T-helper 9 cell (primary cell): ENCODE measurements at regions not wholly inside any gene's neighbourhood (a gene's known extent, or its start where the extent isn't known, plus 50 kb on each side); places are given as distances from the start of the nearest gene placed in this dataset.

Experiments used
- DNase-seq: peaks from one replicate; pipeline ENCODE4 v3.0.0-alpha.2; 2020

DNA sequence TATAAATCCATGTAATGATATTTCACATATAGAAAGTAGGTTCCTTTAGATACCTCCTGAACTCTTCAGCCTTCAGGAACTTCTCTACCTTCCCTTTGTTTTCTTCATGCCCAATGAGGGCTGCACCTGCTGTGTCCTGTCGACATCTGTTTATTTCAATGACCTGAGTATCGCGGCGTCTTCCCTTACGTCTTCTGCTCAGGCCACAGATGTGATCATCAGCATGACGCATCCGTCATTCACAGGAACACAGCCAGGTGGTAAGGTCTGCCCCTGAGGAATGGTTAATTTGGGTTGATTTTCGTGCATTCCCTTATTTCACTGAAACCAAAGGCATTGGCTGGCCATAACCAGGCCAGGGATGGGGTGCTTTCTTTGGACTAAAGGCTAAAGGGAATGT is 217.1 kb downstream of the MED10 start:
- DNase-seq, result no peak

DNA sequence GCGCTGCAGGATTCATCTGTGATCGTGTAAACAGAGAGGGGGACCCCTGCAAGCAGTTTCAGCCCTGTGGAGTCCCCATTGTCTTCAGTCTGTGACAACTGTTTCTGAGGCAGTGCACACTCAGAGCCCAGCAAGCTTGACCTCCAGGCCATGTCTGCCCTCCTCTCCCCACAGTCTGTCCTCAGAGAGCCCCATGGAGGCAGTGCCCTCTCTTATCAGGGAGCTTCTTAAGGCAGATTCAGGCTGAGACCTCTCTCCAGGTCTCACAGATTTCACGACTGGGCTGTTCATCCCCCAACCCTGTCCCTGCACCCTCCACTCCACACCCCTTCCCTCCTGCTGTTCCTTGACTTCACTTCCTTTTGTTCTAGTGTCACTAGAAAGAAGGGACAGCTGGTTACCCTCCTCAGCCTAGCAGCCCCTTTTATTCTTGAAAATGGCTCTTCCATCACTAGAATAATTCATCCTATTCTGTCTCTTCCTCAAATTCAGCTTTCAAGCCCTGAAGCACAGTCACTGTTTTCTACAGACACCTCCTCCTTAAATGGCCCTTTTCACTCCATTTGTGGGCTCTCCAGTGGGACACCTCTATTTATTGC is 218.4 kb downstream of the MED10 start:
- DNase-seq, result no peak

DNA sequence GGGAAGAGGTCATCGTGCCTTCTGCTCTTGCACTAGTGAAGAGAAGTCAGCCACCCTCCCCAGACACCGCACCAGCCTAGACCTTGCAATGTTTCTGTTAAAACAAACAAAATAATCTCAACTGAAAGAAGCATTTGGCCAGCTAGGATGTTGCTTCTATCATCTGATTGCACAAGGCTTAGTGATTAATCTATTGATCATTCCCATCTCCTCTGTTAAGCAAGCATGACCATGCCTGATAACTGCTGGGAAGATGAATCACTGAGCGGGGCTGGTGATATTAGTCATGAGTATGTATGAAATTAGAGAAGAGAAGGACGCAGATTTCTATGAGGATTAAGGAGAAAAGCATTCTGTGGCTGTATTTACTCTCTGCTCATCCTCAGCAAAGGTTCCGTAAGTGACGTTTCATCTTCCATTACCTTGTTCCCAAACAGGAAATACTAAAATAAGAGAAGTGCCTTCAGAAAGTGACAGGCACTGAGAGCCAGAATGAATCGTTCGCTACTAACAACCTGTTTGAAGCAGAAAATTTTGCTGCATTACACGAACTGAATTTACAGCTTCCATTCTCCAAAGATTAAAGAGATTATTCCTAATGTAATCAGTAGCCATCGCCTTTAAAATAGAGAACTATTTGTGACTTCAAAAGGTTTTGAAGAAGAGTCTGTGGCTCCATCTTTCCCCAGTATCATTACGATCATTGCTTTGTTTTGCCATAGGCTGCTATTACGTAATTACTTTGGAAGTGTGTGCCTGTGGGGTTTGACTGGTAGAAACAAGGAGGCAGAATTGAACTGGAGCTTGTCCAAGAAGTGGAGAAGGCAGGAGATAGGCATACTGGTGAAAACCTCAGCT is 219.1 kb downstream of the MED10 start:
- no peak for DNase-seq

DNA sequence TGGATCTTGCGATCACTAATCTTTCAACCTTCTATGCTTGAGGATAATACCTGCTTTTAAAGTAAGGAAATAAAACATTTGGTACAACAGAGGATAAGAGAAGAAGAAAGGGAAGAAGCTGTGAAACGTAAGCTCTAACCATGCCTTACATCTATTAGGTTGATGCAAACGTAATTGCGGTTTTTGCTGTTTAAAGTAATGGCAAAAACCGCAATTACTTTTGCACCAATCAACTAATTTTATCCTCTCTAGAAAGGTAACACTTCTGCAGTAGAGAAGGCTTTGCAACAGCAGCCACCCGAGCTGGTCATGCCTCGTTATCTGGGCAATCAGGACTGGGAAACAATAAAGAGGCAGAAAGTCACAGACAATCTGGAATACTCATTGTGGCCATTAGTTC is 224.1 kb downstream of the MED10 start:
- DNase-seq, result no peak

DNA sequence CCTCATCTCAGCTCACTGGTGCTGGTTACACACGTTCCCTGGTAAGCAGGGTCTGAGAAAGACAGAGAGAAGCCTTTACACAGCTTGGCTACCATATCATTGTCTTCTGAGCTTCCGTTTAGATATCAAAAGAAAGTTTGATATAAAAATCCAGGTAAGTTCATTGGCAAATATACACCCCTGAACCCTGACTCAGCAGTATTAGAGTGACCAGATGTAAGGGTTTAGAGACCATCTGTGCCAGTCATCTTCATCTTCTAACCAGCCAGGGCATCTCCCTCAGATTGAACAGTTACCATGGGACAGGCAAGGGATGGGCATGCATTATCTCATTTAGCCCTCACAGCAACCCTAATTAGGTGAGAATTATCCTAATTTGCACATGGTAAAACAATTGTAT is 232.1 kb downstream of the MED10 start:
- DNase-seq, result no peak

DNA sequence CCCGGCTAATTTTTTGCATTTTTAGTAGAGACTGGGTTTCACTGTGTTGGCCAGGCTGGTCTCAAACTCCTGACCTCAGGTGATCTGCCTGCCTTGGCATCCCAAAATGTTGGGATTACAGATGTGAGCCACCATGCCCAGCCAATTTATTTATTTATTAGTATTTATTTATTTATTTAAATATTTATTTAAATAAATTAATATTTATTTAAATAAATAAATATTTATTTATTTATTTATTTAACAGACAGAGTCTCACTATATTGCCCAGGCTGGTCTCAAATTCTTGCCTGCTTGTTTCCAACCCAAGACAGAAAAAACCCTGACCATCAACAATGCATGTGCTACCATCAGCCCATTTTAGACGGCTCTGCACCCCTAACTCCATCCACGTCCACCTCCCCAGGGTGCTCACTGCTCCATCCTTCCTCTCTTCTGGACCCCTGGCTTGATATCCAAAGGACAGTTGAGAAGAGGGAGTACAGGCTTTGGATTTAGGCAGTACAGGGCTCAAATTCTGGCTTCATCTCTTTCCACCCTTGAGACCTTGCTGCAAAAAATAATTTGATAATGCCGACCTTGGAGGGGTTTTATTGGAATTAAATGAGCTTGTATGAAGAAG is 232.6 kb downstream of the MED10 start:
- DNase-seq, result no peak

DNA sequence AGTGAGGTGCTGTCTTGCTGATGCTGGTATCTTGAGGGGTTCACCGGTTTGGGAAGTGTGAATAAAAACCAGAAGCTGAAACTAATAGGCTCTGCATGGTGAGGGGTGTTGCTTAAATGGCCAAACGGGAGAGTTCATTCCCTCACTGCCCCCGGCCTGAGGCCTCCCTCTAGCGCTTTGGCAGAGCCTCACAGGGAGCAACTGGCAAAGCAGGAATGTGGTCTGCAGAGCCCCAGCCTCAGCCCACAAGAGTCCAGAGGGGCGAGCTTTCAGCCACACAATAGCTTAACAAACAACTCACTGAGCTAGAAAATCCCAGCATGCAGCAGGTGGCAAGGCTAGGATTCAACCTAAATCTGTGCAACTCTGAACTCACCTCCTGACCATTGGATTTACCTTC is 234.8 kb downstream of the MED10 start:
- no peak for DNase-seq

DNA sequence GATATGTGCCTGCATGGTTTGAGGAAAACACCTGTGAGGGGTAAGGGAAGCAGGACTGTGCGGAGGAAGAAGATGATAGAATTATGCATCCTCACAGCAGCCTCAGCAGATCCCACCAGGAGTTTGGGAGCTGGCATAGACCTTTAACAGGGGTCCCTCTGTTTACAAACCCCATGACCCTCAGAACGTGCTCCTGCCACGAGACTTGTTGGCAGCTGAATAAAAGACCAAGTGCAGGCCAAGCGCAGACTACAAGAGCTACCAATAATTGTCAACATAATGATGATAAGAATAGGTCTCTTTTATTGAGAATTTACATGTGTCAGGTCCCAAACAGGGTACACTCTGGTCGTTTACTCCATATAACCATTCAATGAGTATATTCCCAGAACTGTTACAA is 236.0 kb downstream of the MED10 start:
- DNase-seq, result no peak

DNA sequence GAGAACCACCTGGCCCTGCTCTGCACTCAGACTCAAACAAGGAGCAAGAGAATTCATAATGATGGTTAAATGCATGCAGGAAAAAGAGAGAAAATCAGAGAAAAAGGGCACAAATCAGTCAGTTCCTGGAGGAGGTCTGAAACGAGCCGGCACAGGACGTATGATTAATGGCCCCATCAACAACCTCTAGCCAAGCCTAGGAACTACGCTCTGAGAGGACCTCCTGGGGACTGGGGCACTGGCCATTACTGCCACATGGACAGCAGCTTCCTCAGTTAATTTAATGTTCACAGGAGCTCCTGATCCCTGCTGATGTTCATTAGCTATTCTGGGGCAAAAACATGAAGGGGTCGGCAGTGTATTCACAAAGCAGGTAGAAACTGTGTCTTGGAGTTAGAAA is 238.1 kb downstream of the MED10 start:
- no peak for DNase-seq

DNA sequence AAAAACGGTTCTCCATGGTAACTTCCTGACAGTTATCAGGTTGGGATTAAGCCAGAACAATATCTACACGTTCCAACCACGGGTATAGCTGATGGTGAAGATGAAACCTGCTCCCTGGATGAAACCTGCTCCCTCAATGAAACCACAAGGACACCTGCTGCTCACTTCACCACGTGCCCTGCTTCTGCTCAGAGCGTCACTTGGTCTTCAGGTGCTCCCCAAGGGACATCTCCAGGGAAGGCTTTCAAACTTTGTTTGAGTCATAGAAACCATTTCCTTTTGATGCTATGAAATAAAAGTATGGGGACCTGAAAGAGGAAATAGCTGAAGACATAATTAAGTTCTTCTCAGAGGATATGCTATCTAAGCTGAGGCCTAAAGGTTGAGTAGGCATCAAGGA is 242.4 kb downstream of the MED10 start:
- DNase-seq, result no peak

DNA sequence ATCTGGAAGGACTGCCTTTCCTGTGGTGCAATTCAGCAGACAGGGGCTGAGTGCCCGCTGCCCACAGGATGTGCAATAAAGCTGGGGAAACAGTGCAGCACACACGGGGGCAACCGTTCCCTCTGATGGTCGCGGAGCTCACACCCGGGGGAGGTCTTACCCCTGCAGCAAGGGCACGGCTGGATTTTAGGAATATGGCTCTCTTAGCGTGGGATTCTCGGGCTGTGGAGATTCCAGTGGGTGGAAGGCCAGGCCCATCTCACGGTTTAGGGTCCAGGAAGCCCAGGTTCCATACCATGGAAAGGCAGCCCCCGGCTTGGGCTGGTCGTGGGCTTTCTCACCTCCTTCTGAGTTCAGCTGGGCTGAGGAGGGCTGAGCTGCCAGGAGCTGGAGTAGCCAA is 244.1 kb downstream of the MED10 start:
- DNase-seq, result no peak

DNA sequence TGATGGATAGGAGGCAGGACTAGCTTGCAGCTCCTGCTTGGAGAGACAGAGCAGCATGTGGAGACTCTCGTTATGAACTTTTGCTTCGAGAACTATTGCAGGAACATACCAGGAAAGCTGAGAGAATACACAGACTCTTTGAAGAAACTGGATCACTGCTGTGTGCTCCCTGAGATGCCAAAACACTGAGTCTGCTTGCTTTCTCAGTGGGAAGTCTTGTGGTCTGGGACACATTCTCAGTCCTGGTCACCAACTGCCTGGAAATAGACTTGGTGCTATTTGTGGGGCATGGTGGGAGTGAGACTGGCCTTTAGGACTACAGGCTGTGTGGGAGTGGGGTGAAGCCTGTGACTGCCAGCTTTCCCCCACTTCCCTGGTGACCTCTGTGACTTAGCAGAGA is 252.6 kb downstream of the MED10 start:
- no peak for DNase-seq

DNA sequence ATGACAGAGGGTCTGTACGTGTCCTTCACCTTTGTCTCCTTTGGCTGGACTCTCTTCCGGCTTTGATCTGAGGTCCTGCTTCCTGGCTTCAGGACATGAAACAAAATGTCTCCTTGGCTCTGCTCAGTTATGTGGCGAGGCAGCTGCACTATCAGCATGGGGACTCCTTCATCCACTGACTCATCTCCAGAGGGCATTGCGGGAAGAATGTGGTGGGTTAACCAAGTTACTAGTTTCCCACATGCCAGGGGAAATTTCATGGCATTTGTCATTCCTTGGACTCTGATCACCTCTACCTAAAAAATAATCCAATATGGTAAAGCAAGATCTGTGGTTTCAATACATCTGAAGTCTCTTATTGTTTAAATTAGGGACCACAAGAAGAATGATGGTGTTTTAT is 259.7 kb downstream of the MED10 start:
- no peak for DNase-seq

DNA sequence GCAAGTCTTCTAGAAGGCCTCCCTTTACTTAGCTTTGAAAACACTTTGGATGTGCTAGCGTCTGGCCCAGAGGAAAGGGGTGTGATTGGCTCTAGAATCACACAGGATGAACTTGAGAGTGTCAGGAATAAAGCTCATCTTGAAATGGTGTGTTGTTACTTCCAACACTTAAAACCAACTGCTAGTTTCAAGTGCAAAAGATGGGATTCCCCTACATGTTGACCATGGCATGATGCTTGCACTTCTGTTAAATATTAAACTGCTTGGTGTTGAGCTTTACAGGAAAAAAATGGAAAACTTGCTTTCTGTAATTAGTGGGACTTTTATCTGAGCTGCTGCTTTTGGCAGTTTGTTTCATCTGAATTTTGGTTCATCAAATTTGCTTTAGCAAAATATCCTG is 261.1 kb downstream of the MED10 start:
- DNase-seq, result no peak

DNA sequence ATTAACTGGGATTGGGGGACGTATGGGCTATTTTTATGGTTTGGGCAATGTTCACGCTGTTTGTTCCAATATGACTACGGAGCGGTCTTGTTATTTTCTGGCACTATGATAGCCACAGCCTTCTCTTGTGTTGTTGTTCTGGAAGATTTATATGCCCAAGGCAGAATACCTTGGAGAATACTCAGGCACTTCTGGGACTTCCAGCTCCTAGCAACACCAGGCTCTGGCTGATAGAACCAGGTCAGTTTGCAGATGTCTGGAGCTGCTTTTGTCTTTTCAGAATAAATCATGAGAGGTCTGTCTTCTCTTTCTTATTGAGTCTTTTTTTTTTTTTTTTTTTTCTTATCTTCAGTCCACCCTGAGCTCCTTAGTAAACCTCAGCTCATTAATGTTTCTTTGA is 262.5 kb downstream of the MED10 start:
- DNase-seq, result no peak

DNA sequence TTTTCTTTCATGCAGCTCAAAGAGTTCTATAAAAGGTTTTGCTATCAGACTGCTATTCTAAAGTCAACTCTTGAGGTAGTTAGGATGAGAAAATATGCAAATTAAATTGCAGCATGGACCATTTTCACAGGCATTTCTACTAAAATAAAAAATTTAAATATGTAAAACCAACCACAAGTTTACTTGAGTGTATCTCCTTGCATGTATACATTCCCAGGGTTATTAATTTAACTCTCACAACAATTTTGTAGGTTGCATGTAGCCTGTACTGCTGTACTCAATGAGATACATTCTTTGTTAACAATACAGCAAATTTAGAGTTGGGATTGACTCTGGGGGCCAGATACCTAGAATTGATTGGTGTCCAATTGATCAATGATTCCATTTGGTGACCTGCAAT is 265.8 kb downstream of the MED10 start:
- DNase-seq, result no peak

DNA sequence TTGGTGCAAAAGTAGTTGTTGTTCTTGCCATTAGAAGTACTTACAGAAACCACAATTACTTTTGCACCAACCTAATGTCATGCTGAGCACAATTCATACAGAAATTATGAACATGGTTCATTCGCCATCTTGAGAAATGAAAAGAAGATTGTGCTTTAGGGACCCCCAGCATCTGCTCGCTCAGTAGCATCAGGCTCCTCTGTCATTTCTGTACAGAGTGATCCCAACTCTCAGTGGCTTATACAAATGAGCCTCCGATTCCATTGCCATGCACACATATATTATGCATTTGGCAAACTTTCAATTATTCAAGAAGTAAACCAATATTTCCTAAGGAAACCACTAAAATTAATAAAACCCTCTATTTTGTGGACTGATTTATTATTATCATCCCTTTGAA is 266.2 kb downstream of the MED10 start:
- DNase-seq, result no peak

DNA sequence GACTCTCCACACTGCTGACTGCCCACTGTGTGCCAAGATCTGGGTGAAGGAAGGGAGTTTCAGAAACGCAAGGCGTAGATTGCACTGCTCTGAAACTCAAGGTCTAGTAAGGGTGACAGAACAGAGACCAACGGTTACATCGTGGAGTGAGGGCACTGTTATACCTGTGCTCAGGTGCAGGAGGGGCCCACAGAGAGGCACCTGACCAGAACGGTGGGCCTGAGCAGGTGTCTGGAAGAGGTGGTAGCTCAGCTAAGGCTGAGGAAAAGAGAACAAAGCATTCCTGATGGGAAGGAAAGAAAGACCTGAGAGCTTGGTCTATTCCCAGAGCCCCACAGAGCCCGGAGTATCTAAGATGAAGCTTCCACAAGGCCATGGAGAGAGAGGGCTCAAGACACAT is 267.2 kb downstream of the MED10 start:
- no peak for DNase-seq

DNA sequence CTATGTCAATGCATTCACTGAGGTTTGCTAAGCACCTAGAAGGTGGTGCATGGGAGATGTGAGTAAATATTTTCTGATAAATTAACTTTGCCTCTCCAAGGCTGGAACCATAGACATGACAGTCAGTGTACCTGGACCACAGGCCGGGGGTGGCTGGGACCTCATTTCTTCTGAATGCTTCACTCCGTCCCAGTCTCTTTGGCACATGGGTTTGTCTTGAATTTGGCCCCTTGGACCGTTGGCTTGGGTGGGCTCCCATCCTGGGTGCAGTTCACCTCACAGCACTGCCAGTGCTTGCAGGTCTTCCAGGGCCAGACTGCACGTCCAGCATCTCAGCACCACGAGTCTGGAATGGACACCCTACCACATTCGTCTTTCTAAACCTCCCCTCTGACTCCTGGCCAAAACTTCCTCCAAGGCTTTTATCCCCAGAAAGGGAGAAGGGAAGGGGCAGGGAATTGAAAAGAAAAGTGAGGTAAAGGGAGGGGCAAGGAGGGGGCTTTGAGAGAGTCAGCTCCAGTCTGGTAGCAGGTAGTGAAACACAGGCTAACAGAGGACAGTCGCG is 267.8 kb downstream of the MED10 start:
- DNase-seq, result no peak

DNA sequence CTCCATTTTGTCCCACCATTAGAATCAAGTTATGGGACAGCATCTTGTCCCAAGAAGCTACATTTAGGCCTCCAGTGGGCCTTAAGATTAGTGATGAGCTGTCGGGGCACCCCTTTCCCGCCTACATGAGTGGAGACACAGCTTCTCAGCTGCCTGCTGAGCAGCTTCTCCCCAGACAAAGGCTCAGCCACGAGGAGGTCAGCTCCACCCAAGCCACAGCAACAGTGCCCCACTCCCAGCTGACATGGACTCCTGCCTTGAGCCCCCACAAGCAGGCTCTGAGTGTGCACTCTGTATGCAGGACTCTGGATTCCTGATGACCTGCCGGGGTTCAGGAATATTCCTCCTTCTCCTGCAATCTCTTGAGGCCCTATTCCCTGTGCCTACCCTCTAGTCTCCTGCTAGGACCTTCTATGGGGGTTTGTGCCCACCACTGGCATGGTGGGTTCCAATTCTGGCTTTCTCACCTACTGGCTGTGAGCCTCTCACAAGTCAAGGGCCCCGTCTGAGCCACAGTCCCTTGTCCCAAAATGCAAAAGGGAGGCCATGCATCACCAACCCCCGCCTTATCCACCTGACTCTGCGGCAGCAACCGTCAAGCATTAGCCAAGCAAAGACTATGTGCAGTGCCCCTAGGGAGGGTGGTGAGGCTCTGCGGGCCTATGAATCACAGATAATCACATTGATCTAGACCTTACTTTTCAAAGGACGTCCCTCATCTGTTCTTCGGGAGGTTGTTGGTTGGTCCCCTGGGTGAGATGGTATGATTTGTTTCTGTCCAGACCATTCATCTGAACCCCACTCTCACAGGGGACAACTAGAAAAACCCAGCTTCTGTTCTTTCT is 269.1 kb downstream of the MED10 start:
- no peak for DNase-seq

DNA sequence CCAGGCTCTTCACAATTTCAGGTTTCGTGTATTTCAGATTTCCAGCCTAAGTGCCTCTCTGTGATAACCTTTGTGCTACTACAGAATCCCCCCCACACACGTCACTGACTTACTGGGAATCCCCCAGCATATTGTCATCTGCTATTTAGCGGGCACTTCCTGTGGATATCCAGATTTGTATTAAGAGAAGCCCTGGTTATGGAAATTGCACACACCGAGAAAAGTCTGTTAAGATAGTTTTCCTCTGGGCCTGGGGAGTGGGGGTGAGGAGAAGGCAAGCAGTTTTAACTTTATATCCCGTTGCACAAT is 269.9 kb downstream of the MED10 start:
- DNase-seq, result no peak

DNA sequence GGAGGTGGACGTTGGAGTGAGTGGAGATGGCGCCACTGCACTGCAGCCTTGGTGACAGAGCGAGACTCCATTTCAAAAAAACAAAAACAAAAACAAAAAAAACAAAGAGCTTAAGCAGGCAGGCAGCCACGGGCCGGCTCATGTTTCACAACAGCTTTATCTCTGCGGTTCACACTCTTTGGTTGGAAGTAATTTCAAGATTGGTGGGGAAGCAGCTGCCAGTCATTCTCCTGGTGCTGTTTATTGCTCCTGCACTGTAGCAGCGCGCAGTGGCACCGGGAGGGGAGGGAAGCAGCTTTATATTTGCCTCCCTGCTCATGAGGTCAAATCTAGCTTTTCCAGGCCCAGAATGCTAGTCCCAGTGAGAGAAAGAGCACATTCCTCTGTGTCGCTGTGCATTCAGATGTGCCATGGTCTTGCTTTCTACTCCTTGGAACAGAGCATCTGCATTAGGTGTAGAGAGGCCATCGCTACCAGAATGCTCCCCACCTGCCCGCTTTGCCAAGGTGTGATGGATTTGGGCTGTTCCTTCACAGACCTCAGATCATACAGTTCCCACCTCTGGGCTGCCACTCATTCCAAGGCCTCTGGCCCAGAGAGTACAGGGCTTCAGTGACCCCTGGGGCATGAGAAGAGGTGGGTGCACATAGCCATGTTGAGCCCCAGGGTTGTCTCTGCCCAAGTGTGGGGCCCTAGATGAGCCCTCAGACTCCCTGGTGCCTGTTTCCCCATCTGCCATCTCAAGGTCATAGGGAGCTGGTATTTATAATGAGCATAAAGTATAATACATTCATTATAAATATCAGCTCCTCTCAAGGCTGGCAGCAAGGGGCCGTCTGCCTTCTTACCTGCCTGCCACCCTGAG is 270.4 kb downstream of the MED10 start:
- no peak for DNase-seq
